Right cardiac atrium (tissue), 5 donors: ENCODE measurements at regions not wholly inside any gene's neighbourhood (a gene's known extent, or its start where the extent isn't known, plus 50 kb on each side); places are given as distances from the start of the nearest gene placed in this dataset.
"Not testable (repeated sequence)": the region's sequence is repeated elsewhere in the genome, so short reads cannot be mapped to it uniquely, and the experiment has no call there.

Source experiments
- ATAC-seq, 2 donors: fragments of 200-7000 bp; cut with Tn5 transposase; one replicate each; pipeline versions ENCODE4 v1.8.0 to v1.9.1; 2020; ENCODE audit warnings: moderate library complexity in 2 of 2, mild to moderate bottlenecking in 1 of 2
- DNase-seq, 3 donors: peaks; one replicate each; pipeline ENCODE4 v3.0.0-alpha.2; 2020
- H3K27ac ChIP-seq: one replicate; pipeline ENCODE4 v1.5.1; 2013; ENCODE audit warnings: mild to moderate bottlenecking, low read length, control low read depth, moderate library complexity
- H3K27me3 ChIP-seq: one replicate; pipeline ENCODE4 v1.6.1; 2013; ENCODE audit not compliant: control insufficient read depth, insufficient read depth
- H3K4me1 ChIP-seq: one replicate; pipeline ENCODE4 v1.6.1; 2013; ENCODE audit warnings: low read length; ENCODE audit not compliant: control insufficient read depth, insufficient read depth
- H3K4me3 ChIP-seq: one replicate; pipeline ENCODE4 v1.5.1; 2013; ENCODE audit warnings: low read length, control low read depth
- H3K9me3 ChIP-seq: one replicate; pipeline ENCODE4 v1.6.1; 2013; ENCODE audit warnings: low read length; ENCODE audit not compliant: control insufficient read depth
- whole genome bisulfite sequencing: extraction: QIAGEN DNeasy Blood & Tissue Kit; methylation state at CpG from one replicate; pipeline ENCODE4 v1.1.7; 2013; 5-methylcytosine and 5-hydroxymethylcytosine counted together
- intact Hi-C, 4 donors: fragments of 100-400 bp; cut with DNase I; formaldehyde crosslinking; loops; one replicate each; pipeline versions ENCODE4 v1.11.0 to v1.14.0; 2022 to 2023
- donor health status: healthy with polysubstance abuse.
- donor health status: DM: no; HTN: yes; CAD: no.
- donor health status: DM: no; HTN: no; CAD: no.
- donor health status: DM: no; HTN: yes; CAD: no; lungs with severe emphysema.
- donor health status: DM: yes; HTN: yes; CAD: no.

DNA sequence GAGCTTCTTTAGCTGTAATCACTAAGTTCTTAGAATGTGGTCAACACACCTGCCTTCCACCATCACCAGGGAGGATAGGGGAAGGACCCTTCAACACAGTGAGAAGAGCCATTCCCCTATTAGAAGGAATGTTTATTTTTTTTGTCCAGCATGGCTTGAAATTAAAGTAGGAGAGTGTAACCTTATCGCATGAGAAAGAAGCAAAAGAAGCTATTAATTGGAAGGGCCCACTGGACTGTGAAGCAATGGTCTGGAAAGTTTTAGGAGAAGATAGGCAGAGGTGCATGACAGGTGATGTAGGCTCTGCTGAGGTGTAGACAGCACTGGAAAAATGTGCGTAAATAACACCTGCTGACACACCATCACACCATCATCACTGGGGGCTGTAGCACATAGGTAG is 1526.0 kb downstream of the MAT2B start:
- Histone ChIP-seq H3K27ac (no peak overlapping the region), H3K9me3 (no peaks in the 10 kb centered on the region), H3K4me1 (no peaks in the 10 kb centered on the region), H3K27me3 (no peaks in the 10 kb centered on the region), H3K4me3 (no peak overlapping the region)
- ATAC-seq = no peak
- 77% methylated on average over 2 of the region's 2 CpGs for WGBS
- intact Hi-C loops = no loop called here
- DNase-seq = no peak

DNA sequence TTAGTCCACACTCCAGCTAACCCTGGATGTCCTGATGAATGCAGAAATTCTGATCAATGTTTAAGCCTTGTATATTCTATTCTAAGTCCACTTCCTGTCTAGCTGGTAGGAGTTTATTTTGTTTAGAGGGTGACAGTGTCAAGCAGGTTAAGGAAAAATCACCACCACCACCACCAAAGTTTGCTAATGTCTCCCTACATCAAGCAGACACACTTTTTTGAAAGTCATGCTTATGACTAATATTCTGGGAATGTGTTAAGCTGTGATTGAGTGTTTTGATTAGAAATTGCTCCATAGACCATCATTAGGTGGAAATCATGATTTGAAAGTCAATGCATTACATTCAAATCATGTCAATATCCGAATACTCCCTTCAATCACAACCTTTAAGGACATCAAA is 1530.1 kb downstream of the MAT2B start:
- Histone ChIP-seq H3K4me3 (no peak overlapping the region), H3K9me3 (no peaks in the 10 kb centered on the region), H3K27me3 (no peaks in the 10 kb centered on the region), H3K4me1 (no peaks in the 10 kb centered on the region), H3K27ac (no peak overlapping the region)
- ATAC-seq = no peak
- intact Hi-C loops = no loop called here
- WGBS = 71% methylated on average over 1 of the region's 1 CpG
- no peak for DNase-seq

GRCh38 chr5:165039748-165040147 is 1534.3 kb downstream of the MAT2B start:
- intact Hi-C loops = no loop called here
- Histone ChIP-seq H3K4me3 (no peak overlapping the region), H3K27me3 (no peaks in the 10 kb centered on the region), H3K4me1 (no peaks in the 10 kb centered on the region), H3K9me3 (no peaks in the 10 kb centered on the region), H3K27ac (no peak overlapping the region)
- 85% methylated on average over 3 of the region's 3 CpGs for WGBS
- no peak for DNase-seq
- ATAC-seq = no peak

- 83% methylated on average over 7 of the region's 7 CpGs for WGBS
- H3K4me3 ChIP-seq, DNase-seq, ATAC-seq, H3K4me1 ChIP-seq, H3K9me3 ChIP-seq, H3K27me3 ChIP-seq, intact Hi-C loops, H3K27ac ChIP-seq: not testable (repeated sequence)
Observed at GRCh38 chr5:165045941-165046340, 1540.5 kb downstream of the MAT2B start.

DNA sequence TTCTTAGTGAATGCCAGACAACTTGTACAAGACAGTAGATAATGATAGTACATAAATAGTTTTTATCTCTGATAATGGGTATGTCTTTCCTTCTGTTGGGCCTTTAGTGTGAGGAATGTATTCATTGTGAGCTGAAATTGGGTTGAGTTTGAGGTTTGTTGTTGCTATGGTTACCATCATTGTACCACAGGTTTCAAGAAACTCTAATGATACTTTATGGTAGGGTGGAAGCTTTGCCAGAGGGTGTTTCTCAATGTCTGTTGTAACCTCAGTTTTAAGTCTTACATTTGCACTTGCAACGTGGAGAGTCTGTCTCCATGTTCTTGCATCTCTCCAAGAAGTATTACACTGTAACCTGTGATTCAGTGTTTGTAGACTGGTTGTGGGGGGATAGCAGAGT is 1550.1 kb downstream of the MAT2B start:
- DNase-seq (no peak), ATAC-seq (no peak)
- Histone ChIP-seq H3K27me3 (no peaks in the 10 kb centered on the region), H3K27ac (no peak overlapping the region), H3K4me3 (no peak overlapping the region), H3K9me3 (no peaks in the 10 kb centered on the region), H3K4me1 (no peaks in the 10 kb centered on the region)
- 64% methylated on average over 1 of the region's 1 CpG for WGBS
- intact Hi-C loops = no loop called here

DNA sequence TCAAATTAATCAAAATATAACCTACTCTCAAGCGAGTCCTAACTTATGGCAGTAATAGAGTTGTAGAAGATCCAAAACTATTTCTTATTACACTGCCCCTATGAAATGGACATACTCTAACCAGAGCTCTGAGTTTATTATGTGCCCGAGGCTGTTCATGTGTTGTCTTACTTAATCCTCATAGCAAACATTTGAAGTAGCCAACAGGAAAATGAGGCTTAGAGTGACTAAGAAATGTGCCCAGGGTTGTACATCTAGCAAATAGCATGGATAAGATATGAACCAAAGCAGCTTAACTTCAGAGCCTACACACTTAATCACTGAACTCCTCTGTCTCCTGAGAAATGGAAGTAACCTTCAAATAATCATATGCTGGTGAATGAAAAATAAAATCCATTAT is 1551.7 kb downstream of the MAT2B start:
- 76% methylated on average over 2 of the region's 2 CpGs for WGBS
- ATAC-seq (no peak), DNase-seq (no peak)
- Histone ChIP-seq H3K27me3 (no peaks in the 10 kb centered on the region), H3K9me3 (no peaks in the 10 kb centered on the region), H3K27ac (no peak overlapping the region), H3K4me3 (no peak overlapping the region), H3K4me1 (no peaks in the 10 kb centered on the region)
- intact Hi-C loops = no loop called here

GRCh38 chr5:165066751-165067385 is 1561.4 kb downstream of the MAT2B start:
- no peaks in the 10 kb centered on the region for H3K4me1 ChIP-seq
- no peaks in the 10 kb centered on the region for H3K9me3 ChIP-seq
- H3K27me3 ChIP-seq = no peaks in the 10 kb centered on the region
- no peak overlapping the region for H3K27ac ChIP-seq
- DNase-seq = no peak
- intact Hi-C loops = no loop called here
- ATAC-seq = no peak
- 95% methylated on average over 3 of the region's 3 CpGs for WGBS
- H3K4me3 ChIP-seq = no peak overlapping the region

- intact Hi-C loops = no loop called here
- no peak for ATAC-seq
- 59% methylated on average over 2 of the region's 2 CpGs for WGBS
Observed at GRCh38 chr5:165076686-165077085, 1571.3 kb downstream of the MAT2B start.

DNA sequence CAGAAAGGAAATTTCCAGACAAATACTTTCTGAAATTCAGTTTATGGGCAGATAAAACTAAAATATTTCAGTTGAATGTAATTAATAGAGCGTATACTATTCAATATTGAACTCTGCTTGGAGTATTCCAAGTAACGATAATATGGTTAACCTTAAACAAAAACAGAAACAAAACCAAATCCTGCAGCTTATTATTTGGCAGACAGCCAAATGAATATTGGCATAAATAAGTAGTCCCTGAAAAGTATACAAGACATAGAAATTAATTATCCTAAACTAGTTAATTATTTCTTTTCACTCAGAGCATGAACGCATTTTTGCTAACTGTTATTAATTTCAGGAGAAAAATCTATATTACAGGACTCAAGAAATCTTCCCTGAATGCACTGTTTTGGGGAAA is 1574.0 kb downstream of the MAT2B start:
- Histone ChIP-seq H3K9me3 (no peaks in the 10 kb centered on the region), H3K4me3 (no peak overlapping the region), H3K27me3 (no peaks in the 10 kb centered on the region), H3K4me1 (no peaks in the 10 kb centered on the region), H3K27ac (no peak overlapping the region)
- no peak for DNase-seq
- intact Hi-C loops = no loop called here
- ATAC-seq = no peak
- WGBS = 78% methylated on average over 3 of the region's 3 CpGs

More at GRCh38 chr5:165076686-165077085, 1571.3 kb downstream of the MAT2B start:
- Histone ChIP-seq H3K4me1 (no peaks in the 10 kb centered on the region), H3K9me3 (no peaks in the 10 kb centered on the region), H3K27me3 (no peaks in the 10 kb centered on the region), H3K4me3 (no peak overlapping the region), H3K27ac (no peak overlapping the region)
- no peak for DNase-seq

DNA sequence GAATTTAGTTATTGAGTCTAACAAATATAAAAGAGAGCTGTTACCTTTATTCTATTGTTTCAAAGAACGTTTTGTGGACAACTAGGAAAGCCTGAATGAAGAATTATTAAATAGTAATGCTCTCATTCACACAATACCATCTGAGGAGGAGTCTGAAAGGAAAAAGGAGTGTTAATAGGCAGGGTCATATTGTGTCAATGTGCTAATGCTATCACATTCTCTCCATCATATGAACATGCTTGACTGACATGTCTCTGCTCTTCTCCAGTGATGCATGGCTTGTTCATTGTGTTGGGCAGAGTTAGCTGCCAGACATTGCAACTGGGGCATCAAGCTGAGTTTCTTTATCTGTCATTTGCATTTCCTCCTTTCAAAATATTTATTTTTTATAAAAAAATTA is 1578.0 kb downstream of the MAT2B start:
- no peak for DNase-seq
- intact Hi-C loops = no loop called here
- Histone ChIP-seq H3K4me1 (no peaks in the 10 kb centered on the region), H3K4me3 (no peak overlapping the region), H3K27ac (no peak overlapping the region), H3K27me3 (no peaks in the 10 kb centered on the region), H3K9me3 (no peaks in the 10 kb centered on the region)
- ATAC-seq = no peak
- WGBS = 65% methylated on average over 1 of the region's 1 CpG

- ATAC-seq = no peak
- no peak overlapping the region for H3K27ac ChIP-seq
- DNase-seq = no peak
- H3K9me3 ChIP-seq = no peaks in the 10 kb centered on the region
- no peak overlapping the region for H3K4me3 ChIP-seq
- H3K27me3 ChIP-seq = no peaks in the 10 kb centered on the region
- 54% methylated on average over 2 of the region's 2 CpGs for WGBS
- intact Hi-C loops = no loop called here
- H3K4me1 ChIP-seq = no peaks in the 10 kb centered on the region
Observed at GRCh38 chr5:165086465-165086864, 1581.0 kb downstream of the MAT2B start.

DNA sequence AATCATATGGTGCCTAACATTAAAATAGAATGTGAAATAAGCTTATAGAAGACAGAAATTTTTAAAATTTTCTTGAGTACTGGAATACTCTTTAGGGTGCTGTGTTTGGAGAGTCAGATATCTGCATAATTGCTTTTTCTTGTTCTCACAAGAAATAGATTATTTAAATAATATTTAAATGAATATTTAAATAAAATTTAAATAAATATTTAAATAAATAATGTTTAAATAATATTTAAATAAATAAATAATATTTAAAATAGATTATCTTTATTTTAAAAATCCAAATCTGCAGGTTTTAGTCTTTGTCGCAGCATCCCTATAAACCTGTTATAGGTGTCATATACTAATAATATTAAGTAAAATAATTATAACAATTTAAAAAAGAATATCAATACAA is 1589.4 kb downstream of the MAT2B start:
- H3K27ac ChIP-seq = no peak overlapping the region
- intact Hi-C loops = no loop called here
- no peaks in the 10 kb centered on the region for H3K9me3 ChIP-seq
- H3K4me3 ChIP-seq = no peak overlapping the region
- no peaks in the 10 kb centered on the region for H3K4me1 ChIP-seq
- H3K27me3 ChIP-seq = no peaks in the 10 kb centered on the region
- DNase-seq = no peak
- ATAC-seq = no peak
- 97% methylated on average over 1 of the region's 1 CpG for WGBS
